ENCODE measurements at regions not wholly inside any gene's neighbourhood (a gene's known extent, or its start where the extent isn't known, plus 50 kb on each side); places are given as distances from the start of the nearest gene placed in this dataset.
"Not testable (repeated sequence)": the region's sequence is repeated elsewhere in the genome, so short reads cannot be mapped to it uniquely, and the experiment has no call there.

- DNase-seq = no peak
Measured at GRCh38 chr9:135279834-135280393, 192.4 kb downstream of the OLFM1 start.

- DNase-seq = no peak
Measured at GRCh38 chr9:135280666-135281065, 193.2 kb downstream of the OLFM1 start.

- no peak for DNase-seq
Measured at GRCh38 chr9:135281151-135281550, 193.7 kb downstream of the OLFM1 start.

GRCh38 chr9:135281791-135282737 lies 194.6 kb downstream of the OLFM1 start:
- DNase-seq = no peak

GRCh38 chr9:135282808-135283207 lies 195.3 kb downstream of the OLFM1 start:
- no peak for DNase-seq

- no peak for DNase-seq
Measured at GRCh38 chr9:135283671-135284070, 195.9 kb upstream of the PPP1R26 start.

- no peak for DNase-seq
Measured at GRCh38 chr9:135284386-135285134, 195.0 kb upstream of the PPP1R26 start.

GRCh38 chr9:135286187-135286925 lies 193.2 kb upstream of the PPP1R26 start:
- DNase-seq = not testable (repeated sequence)

- DNase-seq = no peak
Measured at GRCh38 chr9:135286961-135287360, 192.6 kb upstream of the PPP1R26 start.

- DNase-seq = no peak
Measured at GRCh38 chr9:135287627-135288026, 192.0 kb upstream of the PPP1R26 start.

- DNase-seq = no peak
Measured at GRCh38 chr9:135288054-135288453, 191.5 kb upstream of the PPP1R26 start.

GRCh38 chr9:135289081-135289491 lies 190.5 kb upstream of the PPP1R26 start:
- DNase-seq = no peak

- no peak for DNase-seq
Measured at GRCh38 chr9:135290086-135290485, 189.5 kb upstream of the PPP1R26 start.

- no peak for DNase-seq
Measured at GRCh38 chr9:135290566-135290965, 189.0 kb upstream of the PPP1R26 start.

- no peak for DNase-seq
Measured at GRCh38 chr9:135291165-135291564, 188.4 kb upstream of the PPP1R26 start.

- DNase-seq = no peak
Measured at GRCh38 chr9:135294836-135295235, 184.7 kb upstream of the PPP1R26 start.

GRCh38 chr9:135295551-135296300 lies 183.9 kb upstream of the PPP1R26 start:
- DNase-seq = no peak

GRCh38 chr9:135296735-135297455 lies 182.7 kb upstream of the PPP1R26 start:
- no peak for DNase-seq

- no peak for DNase-seq
Measured at GRCh38 chr9:135297456-135298075, 182.0 kb upstream of the PPP1R26 start.

- DNase-seq = no peak
Measured at GRCh38 chr9:135299239-135299590, 180.4 kb upstream of the PPP1R26 start.

Data from activated CD4-positive, alpha-beta T cell treated with anti-CD3 and anti-CD28 coated beads, Interleukin-2, Interleukin-6, amounts not matched to agents 100 ng/mL and 50 ng/mL, durations not matched to agents 16 hours and 8 hours (primary cell).